ENCODE measurements at regions not wholly inside any gene's neighbourhood (a gene's known extent, or its start where the extent isn't known, plus 50 kb on each side); places are given as distances from the start of the nearest gene placed in this dataset.

GRCh38 chr6:80502871-80503270, 396.4 kb downstream of the BCKDHB start:
- TF ChIP-seq POLR2AphosphoS5 (IDR thresholded peaks at IDR 0.05; ENCODE audit: low read depth, low read length) (no peak), POLR2A (IDR thresholded peaks at IDR 0.05; ENCODE audit: low read depth, low read length) (no peak), TAF1 (IDR thresholded peaks at IDR 0.05; ENCODE audit: borderline replicate concordance, low read depth, low read length) (no peak)
